ENCODE measurements at regions not wholly inside any gene's neighbourhood (a gene's known extent, or its start where the extent isn't known, plus 50 kb on each side); places are given as distances from the start of the nearest gene placed in this dataset.

DNA sequence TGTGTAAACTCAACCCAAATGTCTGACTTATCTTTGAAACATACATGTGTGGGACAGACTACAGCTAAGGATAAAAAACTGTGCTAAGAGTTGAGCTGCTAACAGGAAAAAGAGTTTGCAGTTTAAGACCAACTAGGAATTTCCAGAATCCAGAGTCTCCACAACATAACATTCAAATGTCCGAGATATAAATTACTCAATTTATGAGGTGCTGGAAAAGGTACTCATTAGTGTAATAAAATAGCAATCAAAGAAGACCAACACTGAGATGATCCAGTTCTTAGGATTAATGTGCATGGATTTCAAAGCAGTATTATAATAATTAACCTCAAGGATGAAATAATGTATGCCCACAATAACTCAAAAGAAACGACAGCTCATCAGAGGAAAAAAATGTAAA is 426.5 kb upstream of the KCNMB2 start:
- ChIA-PET CTCF (interaction anchor here (0.8 kb wide), 1 partner anchor 25 kb away, joined by 4 read pairs; no protein-coding TSS in a partner anchor), POLR2A (no interaction called here)
- TF ChIP-seq JAZF1 (CRISPR knock-in tag; IDR thresholded peaks at IDR 0.05): no peak
- no peak for TF ChIP-seq HMGA2 (CRISPR knock-in tag; IDR thresholded peaks at IDR 0.05)
- no peak for TF ChIP-seq NR3C1 (CRISPR knock-in tag; conservative IDR thresholded peaks at IDR 0.05; ENCODE audit: low read depth)
- TF ChIP-seq, protein P1, sequence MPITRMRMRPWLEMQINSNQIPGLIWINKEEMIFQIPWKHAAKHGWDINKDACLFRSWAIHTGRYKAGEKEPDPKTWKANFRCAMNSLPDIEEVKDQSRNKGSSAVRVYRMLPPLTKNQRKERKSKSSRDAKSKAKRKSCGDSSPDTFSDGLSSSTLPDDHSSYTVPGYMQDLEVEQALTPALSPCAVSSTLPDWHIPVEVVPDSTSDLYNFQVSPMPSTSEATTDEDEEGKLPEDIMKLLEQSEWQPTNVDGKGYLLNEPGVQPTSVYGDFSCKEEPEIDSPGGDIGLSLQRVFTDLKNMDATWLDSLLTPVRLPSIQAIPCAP (CRISPR knock-in tag; IDR thresholded peaks at IDR 0.05): no peak
- no peak for TF ChIP-seq E2F4 (CRISPR knock-in tag; IDR thresholded peaks at IDR 0.05; ENCODE audit: borderline replicate concordance, low read depth)
- TF ChIP-seq HMGXB4 (CRISPR knock-in tag; IDR thresholded peaks at IDR 0.05): no peak
- TF ChIP-seq ZBTB21 (CRISPR knock-in tag; IDR thresholded peaks at IDR 0.05; ENCODE audit: borderline replicate concordance): no peak
- TF ChIP-seq CDX4 (CRISPR knock-in tag; IDR thresholded peaks at IDR 0.05; ENCODE audit: borderline replicate concordance): no peak
- TF ChIP-seq GTF2I (CRISPR knock-in tag; conservative IDR thresholded peaks at IDR 0.05): no peak
- TF ChIP-seq, protein P2, sequence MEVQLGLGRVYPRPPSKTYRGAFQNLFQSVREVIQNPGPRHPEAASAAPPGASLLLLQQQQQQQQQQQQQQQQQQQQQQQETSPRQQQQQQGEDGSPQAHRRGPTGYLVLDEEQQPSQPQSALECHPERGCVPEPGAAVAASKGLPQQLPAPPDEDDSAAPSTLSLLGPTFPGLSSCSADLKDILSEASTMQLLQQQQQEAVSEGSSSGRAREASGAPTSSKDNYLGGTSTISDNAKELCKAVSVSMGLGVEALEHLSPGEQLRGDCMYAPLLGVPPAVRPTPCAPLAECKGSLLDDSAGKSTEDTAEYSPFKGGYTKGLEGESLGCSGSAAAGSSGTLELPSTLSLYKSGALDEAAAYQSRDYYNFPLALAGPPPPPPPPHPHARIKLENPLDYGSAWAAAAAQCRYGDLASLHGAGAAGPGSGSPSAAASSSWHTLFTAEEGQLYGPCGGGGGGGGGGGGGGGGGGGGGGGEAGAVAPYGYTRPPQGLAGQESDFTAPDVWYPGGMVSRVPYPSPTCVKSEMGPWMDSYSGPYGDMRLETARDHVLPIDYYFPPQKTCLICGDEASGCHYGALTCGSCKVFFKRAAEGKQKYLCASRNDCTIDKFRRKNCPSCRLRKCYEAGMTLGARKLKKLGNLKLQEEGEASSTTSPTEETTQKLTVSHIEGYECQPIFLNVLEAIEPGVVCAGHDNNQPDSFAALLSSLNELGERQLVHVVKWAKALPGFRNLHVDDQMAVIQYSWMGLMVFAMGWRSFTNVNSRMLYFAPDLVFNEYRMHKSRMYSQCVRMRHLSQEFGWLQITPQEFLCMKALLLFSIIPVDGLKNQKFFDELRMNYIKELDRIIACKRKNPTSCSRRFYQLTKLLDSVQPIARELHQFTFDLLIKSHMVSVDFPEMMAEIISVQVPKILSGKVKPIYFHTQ (CRISPR knock-in tag; IDR thresholded peaks at IDR 0.05): no peak
- TF ChIP-seq, protein P3, sequence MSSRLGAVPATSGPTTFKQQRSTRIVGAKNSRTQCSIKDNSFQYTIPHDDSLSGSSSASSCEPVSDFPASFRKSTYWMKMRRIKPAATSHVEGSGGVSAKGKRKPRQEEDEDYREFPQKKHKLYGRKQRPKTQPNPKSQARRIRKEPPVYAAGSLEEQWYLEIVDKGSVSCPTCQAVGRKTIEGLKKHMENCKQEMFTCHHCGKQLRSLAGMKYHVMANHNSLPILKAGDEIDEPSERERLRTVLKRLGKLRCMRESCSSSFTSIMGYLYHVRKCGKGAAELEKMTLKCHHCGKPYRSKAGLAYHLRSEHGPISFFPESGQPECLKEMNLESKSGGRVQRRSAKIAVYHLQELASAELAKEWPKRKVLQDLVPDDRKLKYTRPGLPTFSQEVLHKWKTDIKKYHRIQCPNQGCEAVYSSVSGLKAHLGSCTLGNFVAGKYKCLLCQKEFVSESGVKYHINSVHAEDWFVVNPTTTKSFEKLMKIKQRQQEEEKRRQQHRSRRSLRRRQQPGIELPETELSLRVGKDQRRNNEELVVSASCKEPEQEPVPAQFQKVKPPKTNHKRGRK (CRISPR knock-in tag; IDR thresholded peaks at IDR 0.05; ENCODE audit: borderline replicate concordance): no peak
- TF ChIP-seq KAT7 (CRISPR knock-in tag; IDR thresholded peaks at IDR 0.05; ENCODE audit: borderline replicate concordance): no peak
- TF ChIP-seq ATF2 (CRISPR knock-in tag; IDR thresholded peaks at IDR 0.05; ENCODE audit: borderline replicate concordance, low read depth): no peak
- no peak for TF ChIP-seq ATF1 (CRISPR knock-in tag; IDR thresholded peaks at IDR 0.05)
- no peak overlapping the region for H3K27ac Mint-ChIP-seq
- peaks cover 4% of the 10 kb centered on the region; the same call in 1 of the 2 replicates for H3K9me3 Mint-ChIP-seq
- no peak overlapping the region for H3K4me3 Mint-ChIP-seq
- no peaks in the 10 kb centered on the region for H3K36me3 Mint-ChIP-seq
- H3K27me3 Mint-ChIP-seq (ENCODE audit: low read depth): no peaks in the 10 kb centered on the region
- peaks cover 3% of the 10 kb centered on the region; the same call in 1 of the 2 replicates for H3K4me1 Mint-ChIP-seq
- DNase-seq (ENCODE audit: low spot score): no peak
- no peak for ATAC-seq
